Heart right ventricle (tissue), 16 donors: ENCODE measurements at regions not wholly inside any gene's neighbourhood (a gene's known extent, or its start where the extent isn't known, plus 50 kb on each side); places are given as distances from the start of the nearest gene placed in this dataset.

Experiments
- ATAC-seq, 8 donors: fragments of 200-7000 bp; cut with Tn5 transposase; one replicate each; pipeline ENCODE4 v1.9.1; 2020; ENCODE audit warnings: mild to moderate bottlenecking in 8 of 8, moderate library complexity in 8 of 8, moderate number of reproducible peaks in 1 of 8
- DNase-seq, 2 donors: peaks; one replicate each; pipeline ENCODE4 v3.0.0-alpha.2; 2020
- H3K27ac ChIP-seq, 10 donors: fragments of 200-600 bp; sonication (generic) in 2 of 10; one replicate each; pipeline versions ENCODE4 v1.5.0 to v1.8.0; 2020 to 2022; ENCODE audit warnings: mild to moderate bottlenecking in 3 of 10
- H3K27me3 ChIP-seq, 7 donors: fragments of 200-600 bp; one replicate each; pipeline ENCODE4 v1.8.0; 2021 to 2022; ENCODE audit warnings: mild to moderate bottlenecking in 2 of 7
- H3K36me3 ChIP-seq, 9 donors: fragments of 200-600 bp; sonication (generic) in 1 of 9; one replicate each; pipeline versions ENCODE4 v1.5.0 to v1.8.0; 2020 to 2022; ENCODE audit warnings: mild to moderate bottlenecking in 2 of 9
- H3K4me1 ChIP-seq, 9 donors: fragments of 200-600 bp; sonication (generic) in 1 of 9; one replicate each; pipeline versions ENCODE4 v1.5.0 to v1.8.0; 2020 to 2022; ENCODE audit warnings: mild to moderate bottlenecking in 4 of 9
- H3K4me3 ChIP-seq, 10 donors: fragments of 200-600 bp; sonication (generic) in 2 of 10; one replicate each; pipeline versions ENCODE4 v1.5.0 to v1.8.0; 2020 to 2022; ENCODE audit warnings: mild to moderate bottlenecking in 7 of 10, moderate library complexity in 2 of 10
- H3K9me3 ChIP-seq, 11 donors: fragments of 200-600 bp in 10 of 11; sonication (generic) in 2 of 11; one replicate each; pipeline versions ENCODE4 v1.5.0 to v1.8.0; 2013 to 2022; ENCODE audit warnings: mild to moderate bottlenecking in 2 of 11, control low read depth in 1 of 11, moderate library complexity in 1 of 11
- WGBS, 2 donors: extraction: QIAGEN DNeasy Blood & Tissue Kit; methylation state at CpG; one replicate each; pipeline ENCODE4 v1.1.7; 2013; ENCODE audit warnings: inconsistent platforms in 1 of 2; 5-methylcytosine and 5-hydroxymethylcytosine counted together
- intact Hi-C, 10 donors: fragments of 100-400 bp; cut with DNase I; formaldehyde crosslinking; loops; one replicate each; pipeline versions ENCODE4 v1.11.1 to v1.14.2; 2022
- TF ChIP-seq, protein P1 (sequence below), 9 donors: fragments of 200-600 bp; sonication (generic) in 2 of 9; IDR thresholded peaks; one replicate each; pipeline versions ENCODE4 v1.5.0 to v1.8.0; 2021 to 2022; ENCODE audit warnings: antibody characterized with exemption in 9 of 9, mild to moderate bottlenecking in 5 of 9, moderate library complexity in 1 of 9
- donor health status: Arrhythmogenic right ventricular cardiomyopathy.
- donor health status: ischemic (EF 13 %, LVEDD 7.1; RV severe dilation, severe dysfunction).
- donor health status: healthy with polysubstance abuse.
- donor health status: DM: no; HTN: yes; CAD: no.
- donor health status: DM: no; HTN: no; CAD: no.
- donor health status: ischemic (EF 25% LVEDD 6.9; RV normal size, moderate dysfunction).
- donor health status: ischemic (EF 25% LVEDD 5.7; RV mildly dilated, moderate dysfunction).
- donor health status: healthy.
- donor health status: DM: yes; HTN: yes; CAD: no.
- donor health status: Ischemic cardiomyopathy.
- donor health status: ischemic (EF 35%, LVEDD 5.7; RV mildly dilated, moderate dysfunction).
- donor health status: nonischemic (EF 11% LVEDD 7.7; RV severe dilation, severe dysfunction).
- donor health status: DM: yes; HTN: yes; CAD: no.
- donor health status: PGD.
- donor health status: ischemic (EF 29% LVEDD 5.4; RV normal size, mild dysfunction).
- donor health status: nonischemic (EF 23%, LVEDD 6.1; RV moderate dilation, normal function).

DNA sequence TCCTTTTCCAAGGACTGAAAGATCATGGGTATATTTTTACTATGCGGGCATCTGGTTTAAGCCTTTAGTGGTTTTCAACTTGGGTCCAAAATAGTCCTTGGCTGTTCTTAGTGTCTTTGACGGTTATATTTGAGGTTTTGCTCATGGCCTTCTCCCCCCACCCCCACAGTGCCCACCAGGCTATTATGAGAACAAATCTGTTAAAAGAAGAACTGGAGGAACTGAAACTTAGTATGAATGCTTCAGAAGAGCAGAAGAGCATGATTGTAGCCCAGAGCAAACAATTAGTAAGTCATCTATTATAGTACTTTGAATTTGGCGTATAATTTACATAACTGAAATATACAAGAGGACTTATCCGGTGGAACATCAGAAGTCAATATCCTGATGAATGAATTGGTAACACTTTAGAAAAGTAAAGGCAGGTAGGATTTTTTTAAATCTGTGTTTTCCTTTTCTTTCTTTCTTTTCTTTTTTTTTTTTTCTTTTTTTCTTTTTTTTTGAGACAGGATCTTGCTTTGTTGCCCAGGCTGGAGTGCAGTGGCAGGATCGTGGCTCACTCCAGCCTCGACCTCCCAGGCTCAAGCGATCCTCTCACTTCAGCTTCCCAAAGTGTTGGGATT, 71.8 kb upstream of the BCAT1 start:
- ATAC-seq (no peak), DNase-seq (no peak)
- intact Hi-C loops: no loop called here
- Histone ChIP-seq H3K27me3 (peaks cover 0 to 6% (median 0%) of the 10 kb centered on the region in 7 donors), H3K4me3 (no peak overlapping the region), H3K9me3 (peaks cover 0 to 18% (median 5%) of the 10 kb centered on the region in 11 donors), H3K36me3 (no peaks in the 10 kb centered on the region), H3K4me1 (no peaks in the 10 kb centered on the region), H3K27ac (no peak overlapping the region)
- TF ChIP-seq, protein P1, sequence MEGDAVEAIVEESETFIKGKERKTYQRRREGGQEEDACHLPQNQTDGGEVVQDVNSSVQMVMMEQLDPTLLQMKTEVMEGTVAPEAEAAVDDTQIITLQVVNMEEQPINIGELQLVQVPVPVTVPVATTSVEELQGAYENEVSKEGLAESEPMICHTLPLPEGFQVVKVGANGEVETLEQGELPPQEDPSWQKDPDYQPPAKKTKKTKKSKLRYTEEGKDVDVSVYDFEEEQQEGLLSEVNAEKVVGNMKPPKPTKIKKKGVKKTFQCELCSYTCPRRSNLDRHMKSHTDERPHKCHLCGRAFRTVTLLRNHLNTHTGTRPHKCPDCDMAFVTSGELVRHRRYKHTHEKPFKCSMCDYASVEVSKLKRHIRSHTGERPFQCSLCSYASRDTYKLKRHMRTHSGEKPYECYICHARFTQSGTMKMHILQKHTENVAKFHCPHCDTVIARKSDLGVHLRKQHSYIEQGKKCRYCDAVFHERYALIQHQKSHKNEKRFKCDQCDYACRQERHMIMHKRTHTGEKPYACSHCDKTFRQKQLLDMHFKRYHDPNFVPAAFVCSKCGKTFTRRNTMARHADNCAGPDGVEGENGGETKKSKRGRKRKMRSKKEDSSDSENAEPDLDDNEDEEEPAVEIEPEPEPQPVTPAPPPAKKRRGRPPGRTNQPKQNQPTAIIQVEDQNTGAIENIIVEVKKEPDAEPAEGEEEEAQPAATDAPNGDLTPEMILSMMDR (IDR thresholded peaks at IDR 0.05): no peak
- WGBS, 2 donors: 87% methylated on average over 7 of the region's 7 CpGs

DNA sequence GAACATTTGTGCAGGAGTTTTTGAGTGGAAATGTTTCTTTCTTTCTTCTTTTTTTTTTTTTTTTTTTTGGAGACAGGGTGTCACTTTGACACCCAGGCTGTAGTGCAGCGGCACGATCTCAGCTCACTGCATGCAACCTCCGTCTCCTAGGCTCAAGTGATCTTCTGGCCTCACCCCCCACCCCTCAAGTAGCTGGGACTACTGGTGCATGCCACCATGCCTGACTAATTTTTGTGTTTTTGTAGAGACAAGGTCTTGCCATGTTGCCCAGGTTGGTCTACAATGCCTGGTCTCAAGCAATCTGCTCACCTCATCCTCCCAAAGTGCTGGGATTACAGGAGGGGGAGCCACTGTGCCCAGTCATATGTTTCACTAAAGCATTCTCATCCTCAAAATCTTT, 69.2 kb upstream of the BCAT1 start:
- no peak for ATAC-seq
- 89 to 96% methylated on average over 3 of the region's 3 CpGs for WGBS, 2 donors
- intact Hi-C loops: no loop called here

DNA sequence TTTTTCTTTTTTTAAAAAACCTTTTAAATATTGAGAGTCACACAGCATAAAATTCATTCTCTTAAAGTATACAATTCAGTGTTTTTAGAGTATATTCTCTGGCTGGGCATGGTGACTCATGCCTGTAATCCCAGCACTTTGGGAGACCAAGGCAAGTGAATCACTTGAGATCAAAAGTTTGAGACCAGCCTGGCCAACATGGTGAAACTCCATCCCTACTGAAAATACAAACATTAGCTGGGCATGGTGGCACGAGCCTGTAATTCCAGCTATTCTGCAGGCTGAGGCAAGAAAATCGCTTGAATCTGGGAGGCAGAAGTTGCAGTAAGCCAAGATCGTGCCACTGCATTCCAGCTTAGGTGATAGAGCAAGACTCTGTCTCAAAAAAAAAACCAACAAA, 68.4 kb upstream of the BCAT1 start:
- H3K4me1 ChIP-seq: no peaks in the 10 kb centered on the region
- intact Hi-C loops: no loop called here
- H3K27ac ChIP-seq: no peak overlapping the region
- WGBS, 2 donors: 86% methylated on average over 3 of the region's 3 CpGs
- H3K27me3 ChIP-seq: peaks cover 0 to 6% (median 0%) of the 10 kb centered on the region in 7 donors
- DNase-seq (no peak), ATAC-seq (no peak)
- TF ChIP-seq, protein P1 (IDR thresholded peaks at IDR 0.05): no peak
- peaks cover 0 to 18% (median 5%) of the 10 kb centered on the region in 11 donors for H3K9me3 ChIP-seq
- H3K4me3 ChIP-seq: no peak overlapping the region
- H3K36me3 ChIP-seq: no peaks in the 10 kb centered on the region

More for the DNA sequence above, 69.2 kb upstream of the BCAT1 start:
- Histone ChIP-seq H3K27ac (no peak overlapping the region), H3K4me1 (no peaks in the 10 kb centered on the region), H3K9me3 (peaks cover 0 to 18% (median 5%) of the 10 kb centered on the region in 11 donors), H3K27me3 (peaks cover 0 to 6% (median 0%) of the 10 kb centered on the region in 7 donors), H3K4me3 (no peak overlapping the region), H3K36me3 (no peaks in the 10 kb centered on the region)
- no peak for DNase-seq
- TF ChIP-seq, protein P1 (IDR thresholded peaks at IDR 0.05): no peak

DNA sequence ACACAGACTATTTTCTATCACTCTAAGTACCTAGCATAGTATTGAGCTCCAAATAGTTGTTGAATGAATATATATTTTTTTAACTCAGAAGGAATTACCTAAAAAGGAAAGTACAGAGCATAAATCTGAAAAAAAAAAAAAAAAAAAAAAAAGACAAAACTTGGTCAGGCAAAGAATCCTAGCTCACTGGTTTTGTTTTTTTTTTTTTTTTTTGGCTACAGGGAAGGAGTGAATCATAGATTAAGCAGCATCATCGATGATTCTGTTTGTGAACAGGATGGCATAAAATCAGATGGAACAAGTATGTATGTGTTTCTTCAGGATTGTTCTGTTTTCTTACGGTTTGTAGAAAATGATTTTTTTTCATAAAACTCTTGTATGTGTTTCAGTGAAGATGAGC, 66.1 kb upstream of the BCAT1 start:
- DNase-seq: no peak
- H3K4me3 ChIP-seq: no peak overlapping the region
- peaks cover 0 to 6% (median 0%) of the 10 kb centered on the region in 7 donors for H3K27me3 ChIP-seq
- TF ChIP-seq, protein P1 (IDR thresholded peaks at IDR 0.05): no peak
- 83 to 84% methylated on average over 2 of the region's 2 CpGs for WGBS, 2 donors
- intact Hi-C loops: no loop called here
- peaks cover 0 to 13% (median 5%) of the 10 kb centered on the region in 11 donors for H3K9me3 ChIP-seq
- no peaks in the 10 kb centered on the region for H3K4me1 ChIP-seq
- H3K36me3 ChIP-seq: no peaks in the 10 kb centered on the region
- H3K27ac ChIP-seq: no peak overlapping the region
- no peak for ATAC-seq
